ENCODE measurements at regions not wholly inside any gene's neighbourhood (a gene's known extent, or its start where the extent isn't known, plus 50 kb on each side); places are given as distances from the start of the nearest gene placed in this dataset.

DNA sequence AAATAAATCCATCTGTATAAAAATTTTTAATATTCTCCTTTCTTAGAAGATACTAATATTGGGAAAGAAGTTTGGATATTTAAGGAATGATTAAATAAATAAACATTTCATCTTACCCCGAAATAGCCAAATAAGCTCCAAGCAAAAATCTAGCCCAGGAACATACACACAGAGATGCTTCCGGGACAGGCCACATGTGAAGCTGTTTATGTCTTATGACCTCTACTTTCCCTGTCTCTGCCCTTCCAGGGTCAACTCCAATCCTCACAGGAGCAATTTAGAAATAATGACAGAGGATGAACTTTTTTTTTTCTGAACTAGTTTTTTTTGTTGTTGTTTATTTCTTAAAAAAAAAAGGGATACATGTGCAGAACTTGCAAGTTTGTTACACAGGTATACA lies 89.4 kb downstream of the BTG1 start:
- no peaks in the 10 kb centered on the region for H3K36me3 ChIP-seq
- H3K27me3 ChIP-seq, result no peaks in the 10 kb centered on the region
- H3K9me3 ChIP-seq, result no peaks in the 10 kb centered on the region
- no peak overlapping the region for H3K27ac ChIP-seq
- H3K4me3 ChIP-seq, result no peak overlapping the region
- WGBS, 2 donors (ENCODE audit: low coverage in 1 of 2), result 54% methylated on average over 2 of the region's 2 CpGs; no CpG with 5 or more reads in 1 of the 2 donors
- no peak for TF ChIP-seq EP300 (IDR thresholded peaks at IDR 0.05)
- no peak for TF ChIP-seq POLR2A (IDR thresholded peaks at IDR 0.05)
- TF ChIP-seq POLR2AphosphoS5 (IDR thresholded peaks at IDR 0.05), result no peak
- TF ChIP-seq CTCF (IDR thresholded peaks at IDR 0.05), result no peak
- no peak for ATAC-seq
- no peaks in the 10 kb centered on the region for H3K4me1 ChIP-seq

- TF ChIP-seq POLR2A (IDR thresholded peaks at IDR 0.05), result no peak
- no peak for TF ChIP-seq CTCF (IDR thresholded peaks at IDR 0.05)
- TF ChIP-seq POLR2AphosphoS5 (IDR thresholded peaks at IDR 0.05), result no peak
- no peak for TF ChIP-seq EP300 (IDR thresholded peaks at IDR 0.05)
- no peaks in the 10 kb centered on the region for H3K9me3 ChIP-seq
- H3K4me3 ChIP-seq, result no peak overlapping the region
- ATAC-seq, result no peak
- WGBS, 2 donors (ENCODE audit: low coverage in 1 of 2), result 66 to 87% methylated on average over 3 to 4 of the region's 4 CpGs
- no peaks in the 10 kb centered on the region for H3K4me1 ChIP-seq
- H3K36me3 ChIP-seq, result no peaks in the 10 kb centered on the region
- H3K27ac ChIP-seq, result no peak overlapping the region
- no peaks in the 10 kb centered on the region for H3K27me3 ChIP-seq
Measured at GRCh38 chr12:92055877-92056276, 89.8 kb downstream of the BTG1 start.

GRCh38 chr12:92051441-92051840 lies 94.2 kb downstream of the BTG1 start:
- Histone ChIP-seq H3K4me1 (no peaks in the 10 kb centered on the region), H3K4me3 (no peak overlapping the region), H3K27ac (no peak overlapping the region), H3K27me3 (no peaks in the 10 kb centered on the region), H3K36me3 (no peaks in the 10 kb centered on the region), H3K9me3 (no peaks in the 10 kb centered on the region)
- ATAC-seq, result no peak
- WGBS, 2 donors (ENCODE audit: low coverage in 1 of 2), result 60 to 84% methylated on average over 2 of the region's 2 CpGs
- TF ChIP-seq POLR2AphosphoS5 (IDR thresholded peaks at IDR 0.05), result no peak
- TF ChIP-seq EP300 (IDR thresholded peaks at IDR 0.05), result no peak
- no peak for TF ChIP-seq POLR2A (IDR thresholded peaks at IDR 0.05)
- TF ChIP-seq CTCF (IDR thresholded peaks at IDR 0.05), result no peak

GRCh38 chr12:92049403-92049802 lies 96.2 kb downstream of the BTG1 start:
- H3K36me3 ChIP-seq, result no peaks in the 10 kb centered on the region
- no peak overlapping the region for H3K4me3 ChIP-seq
- H3K27ac ChIP-seq, result no peak overlapping the region
- TF ChIP-seq POLR2AphosphoS5 (IDR thresholded peaks at IDR 0.05) (no peak), POLR2A (IDR thresholded peaks at IDR 0.05) (no peak), CTCF (IDR thresholded peaks at IDR 0.05) (no peak), EP300 (IDR thresholded peaks at IDR 0.05) (no peak)
- 73% methylated on average over 3 of the region's 3 CpGs; no CpG with 5 or more reads in 1 of the 2 donors for WGBS, 2 donors (ENCODE audit: low coverage in 1 of 2)
- no peaks in the 10 kb centered on the region for H3K27me3 ChIP-seq
- no peaks in the 10 kb centered on the region for H3K4me1 ChIP-seq
- no peak for ATAC-seq
- no peaks in the 10 kb centered on the region for H3K9me3 ChIP-seq

DNA sequence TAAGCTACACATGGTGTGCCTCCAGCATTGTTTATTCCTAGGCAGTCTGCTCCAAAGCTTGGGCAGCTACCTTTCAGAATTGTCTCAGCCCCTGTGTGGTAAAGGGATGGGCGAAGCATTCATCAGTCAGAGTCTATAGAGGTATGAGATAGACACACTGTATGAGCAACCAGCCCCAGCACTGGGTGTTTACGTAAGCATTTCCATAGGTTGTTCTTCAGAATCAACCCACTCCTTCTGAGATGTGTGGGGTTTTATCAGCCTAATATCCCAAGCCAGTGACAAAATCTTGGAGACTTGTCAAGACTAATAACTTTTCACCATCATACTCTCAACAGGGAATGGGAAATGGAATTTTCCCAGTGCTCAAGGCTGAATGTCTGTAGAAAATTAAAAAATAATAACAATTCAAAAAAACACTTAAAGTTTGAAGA lies 98.2 kb downstream of the BTG1 start:
- ATAC-seq, result no peak
- H3K9me3 ChIP-seq, result no peaks in the 10 kb centered on the region
- no peak for TF ChIP-seq POLR2AphosphoS5 (IDR thresholded peaks at IDR 0.05)
- TF ChIP-seq EP300 (IDR thresholded peaks at IDR 0.05), result no peak
- TF ChIP-seq CTCF (IDR thresholded peaks at IDR 0.05), result no peak
- no peak for TF ChIP-seq POLR2A (IDR thresholded peaks at IDR 0.05)
- no peak overlapping the region for H3K4me3 ChIP-seq
- 83 to 100% methylated on average over 1 of the region's 2 CpGs for WGBS, 2 donors (ENCODE audit: low coverage in 1 of 2)
- no peaks in the 10 kb centered on the region for H3K36me3 ChIP-seq
- no peaks in the 10 kb centered on the region for H3K4me1 ChIP-seq
- H3K27ac ChIP-seq, result no peak overlapping the region
- H3K27me3 ChIP-seq, result no peaks in the 10 kb centered on the region
